RPMI8226 (cell line): ENCODE measurements at regions not wholly inside any gene's neighbourhood (a gene's known extent, or its start where the extent isn't known, plus 50 kb on each side); places are given as distances from the start of the nearest gene placed in this dataset.

ENCODE experiments used
- DNase-seq: peaks from one replicate; pipeline ENCODE4 v3.0.0-alpha.2; 2015

- no peak for DNase-seq
Measured at GRCh38 chr5:117877731-117878130, 1110.6 kb downstream of the DTWD2 start.

GRCh38 chr5:117872798-117873368 lies 1115.5 kb downstream of the DTWD2 start:
- peak; percentile 48 for DNase-seq

- no peak for DNase-seq
Measured at GRCh38 chr5:117869596-117869995, 1118.8 kb downstream of the DTWD2 start.

- no peak for DNase-seq
Measured at GRCh38 chr5:117863586-117864296, 1124.6 kb downstream of the DTWD2 start.

- DNase-seq: no peak
Measured at GRCh38 chr5:117860550-117860949, 1127.8 kb downstream of the DTWD2 start.

GRCh38 chr5:117859176-117859575 lies 1129.2 kb downstream of the DTWD2 start:
- DNase-seq: no peak

GRCh38 chr5:117856713-117857112 lies 1131.6 kb downstream of the DTWD2 start:
- DNase-seq: no peak

GRCh38 chr5:117837786-117838185 lies 1150.6 kb downstream of the DTWD2 start:
- no peak for DNase-seq

GRCh38 chr5:117833691-117834090 lies 1154.7 kb downstream of the DTWD2 start:
- no peak for DNase-seq

GRCh38 chr5:117829646-117830045 lies 1158.7 kb downstream of the DTWD2 start:
- no peak for DNase-seq

GRCh38 chr5:117813850-117814249 lies 1174.5 kb downstream of the DTWD2 start:
- no peak for DNase-seq

GRCh38 chr5:117812861-117813260 lies 1175.5 kb downstream of the DTWD2 start:
- DNase-seq: no peak

GRCh38 chr5:117809251-117809650 lies 1179.1 kb downstream of the DTWD2 start:
- DNase-seq: no peak

- no peak for DNase-seq
Measured at GRCh38 chr5:117805058-117805457, 1183.3 kb downstream of the DTWD2 start.

GRCh38 chr5:117803533-117803932 lies 1184.8 kb downstream of the DTWD2 start:
- no peak for DNase-seq

GRCh38 chr5:117801583-117801982 lies 1186.8 kb downstream of the DTWD2 start:
- DNase-seq: no peak

GRCh38 chr5:117800261-117800660 lies 1188.1 kb downstream of the DTWD2 start:
- DNase-seq: no peak

- no peak for DNase-seq
Measured at GRCh38 chr5:117794847-117795246, 1193.5 kb downstream of the DTWD2 start.

- DNase-seq: no peak
Measured at GRCh38 chr5:117793963-117794362, 1194.4 kb downstream of the DTWD2 start.

- DNase-seq: no peak
Measured at GRCh38 chr5:117792476-117792875, 1195.9 kb downstream of the DTWD2 start.

- DNase-seq: no peak
Measured at GRCh38 chr5:117788596-117788995, 1199.8 kb downstream of the DTWD2 start.

- no peak for DNase-seq
Measured at GRCh38 chr5:117779171-117779570, 1204.5 kb upstream of the SEMA6A start.

GRCh38 chr5:117776977-117777376 lies 1202.4 kb upstream of the SEMA6A start:
- no peak for DNase-seq

GRCh38 chr5:117769877-117770276 lies 1195.3 kb upstream of the SEMA6A start:
- DNase-seq: no peak

- DNase-seq: no peak
Measured at GRCh38 chr5:117763271-117763670, 1188.6 kb upstream of the SEMA6A start.
